Glutamatergic neuron (in vitro differentiated cells): ENCODE measurements at regions not wholly inside any gene's neighbourhood (a gene's known extent, or its start where the extent isn't known, plus 50 kb on each side); places are given as distances from the start of the nearest gene placed in this dataset.

ENCODE experiments used
- DNase-seq: peaks from one replicate; pipeline ENCODE4 v3.0.0; 2022
- H3K27ac Mint-ChIP-seq: one replicate; pipeline ENCODE4 v1.8.0; 2020; ENCODE audit warnings: mild to moderate bottlenecking, mixed read lengths, inconsistent platforms; ENCODE audit not compliant: unreplicated experiment
- H3K27me3 Mint-ChIP-seq: one replicate; pipeline ENCODE4 v1.8.0; 2020; ENCODE audit warnings: mild to moderate bottlenecking, moderate library complexity, mixed read lengths, inconsistent platforms; ENCODE audit not compliant: unreplicated experiment
- H3K36me3 Mint-ChIP-seq: one replicate; pipeline ENCODE4 v1.8.0; 2020; ENCODE audit warnings: mild to moderate bottlenecking, mixed read lengths, inconsistent platforms; ENCODE audit not compliant: unreplicated experiment
- H3K4me1 Mint-ChIP-seq: one replicate; pipeline ENCODE4 v1.8.0; 2020; ENCODE audit warnings: mild to moderate bottlenecking, low read depth, mixed read lengths, inconsistent platforms; ENCODE audit not compliant: unreplicated experiment
- H3K4me3 Mint-ChIP-seq: one replicate; pipeline ENCODE4 v1.8.0; 2020; ENCODE audit warnings: mild to moderate bottlenecking, mixed read lengths, inconsistent platforms; ENCODE audit not compliant: unreplicated experiment
- H3K9me3 Mint-ChIP-seq: one replicate; pipeline ENCODE4 v1.8.0; 2020; ENCODE audit warnings: mild to moderate bottlenecking, moderate library complexity, mixed read lengths, inconsistent platforms; ENCODE audit not compliant: unreplicated experiment
- CTCF ChIP-seq: fragments of 200-600 bp; sonication (generic); IDR thresholded peaks from one replicate; pipeline ENCODE4 v1.5.0; 2021; ENCODE audit not compliant: partially characterized antibody, unreplicated experiment

DNA sequence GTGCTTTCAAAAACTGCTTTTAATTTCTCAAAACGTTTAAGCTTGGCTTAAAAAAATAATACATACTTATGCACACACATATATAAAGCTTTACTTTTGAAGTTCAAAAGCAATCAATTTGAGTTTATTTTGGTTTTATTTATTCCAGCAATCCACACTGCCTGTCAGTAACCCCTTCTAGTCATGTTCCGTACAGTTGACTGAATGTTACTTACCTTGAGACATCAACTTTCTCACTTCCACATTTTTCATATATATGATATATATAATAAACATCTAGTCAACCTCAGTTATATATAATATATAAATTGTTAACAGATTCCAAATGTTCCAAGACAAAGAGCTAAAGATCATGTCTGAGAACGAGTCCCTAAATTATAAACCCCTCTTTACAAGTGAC is 1137.3 kb upstream of the ZEB2 start:
- Mint-ChIP-seq H3K27ac (no peak overlapping the region), H3K9me3 (peaks cover 2% of the 10 kb centered on the region), H3K4me1 (no peaks in the 10 kb centered on the region), H3K36me3 (no peaks in the 10 kb centered on the region), H3K27me3 (no peaks in the 10 kb centered on the region), H3K4me3 (no peak overlapping the region)
- DNase-seq = no peak
- no peak for TF ChIP-seq CTCF

DNA sequence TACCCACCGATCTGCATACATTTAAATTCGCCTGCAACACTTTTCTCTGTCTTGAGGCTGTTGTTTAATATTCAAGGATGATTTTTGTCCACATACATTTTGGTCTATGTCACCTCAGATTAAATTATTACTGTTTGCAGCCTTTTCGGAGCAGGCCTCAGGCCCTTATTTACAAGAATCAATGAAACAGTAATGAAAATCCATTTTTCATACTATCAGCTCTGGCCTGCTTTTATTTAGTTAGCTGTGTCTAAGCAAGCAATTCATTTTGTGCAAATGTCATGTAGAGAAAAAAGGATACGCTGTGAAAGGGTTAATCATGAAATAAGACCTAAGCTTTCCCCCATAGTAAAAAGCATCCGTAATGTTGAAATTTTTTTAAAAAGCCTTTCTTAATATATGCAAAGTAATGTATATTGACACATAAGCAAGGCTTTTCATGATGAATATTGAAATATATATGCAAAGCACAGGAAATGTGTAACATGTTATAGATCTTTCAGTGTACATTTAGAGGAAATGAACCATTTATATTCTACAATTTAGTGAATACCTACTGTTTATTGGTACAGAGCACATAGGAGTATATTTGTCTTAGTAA is 1135.3 kb upstream of the ZEB2 start:
- peaks cover 2% of the 10 kb centered on the region for H3K9me3 Mint-ChIP-seq
- H3K36me3 Mint-ChIP-seq = no peaks in the 10 kb centered on the region
- TF ChIP-seq CTCF = no peak
- H3K4me1 Mint-ChIP-seq = no peaks in the 10 kb centered on the region
- H3K4me3 Mint-ChIP-seq = no peak overlapping the region
- no peak overlapping the region for H3K27ac Mint-ChIP-seq
- no peaks in the 10 kb centered on the region for H3K27me3 Mint-ChIP-seq
- DNase-seq = no peak

- Mint-ChIP-seq H3K27ac (no peak overlapping the region), H3K9me3 (peaks cover 2% of the 10 kb centered on the region), H3K4me1 (no peaks in the 10 kb centered on the region), H3K4me3 (no peak overlapping the region), H3K36me3 (no peaks in the 10 kb centered on the region), H3K27me3 (no peaks in the 10 kb centered on the region)
- no peak for TF ChIP-seq CTCF
- DNase-seq = no peak
Observed at GRCh38 chr2:145654746-145655145, 1134.8 kb upstream of the ZEB2 start.

- Mint-ChIP-seq H3K36me3 (no peaks in the 10 kb centered on the region), H3K27me3 (no peaks in the 10 kb centered on the region), H3K4me1 (no peaks in the 10 kb centered on the region), H3K4me3 (no peak overlapping the region), H3K9me3 (peaks cover 2% of the 10 kb centered on the region), H3K27ac (no peak overlapping the region)
- TF ChIP-seq CTCF = no peak
- no peak for DNase-seq
Observed at GRCh38 chr2:145654156-145654555, 1134.2 kb upstream of the ZEB2 start.

GRCh38 chr2:145653553-145653952 is 1133.6 kb upstream of the ZEB2 start:
- H3K9me3 Mint-ChIP-seq = peaks cover 2% of the 10 kb centered on the region
- no peak overlapping the region for H3K27ac Mint-ChIP-seq
- no peaks in the 10 kb centered on the region for H3K4me1 Mint-ChIP-seq
- H3K27me3 Mint-ChIP-seq = no peaks in the 10 kb centered on the region
- H3K4me3 Mint-ChIP-seq = no peak overlapping the region
- DNase-seq = no peak
- TF ChIP-seq CTCF = no peak
- no peaks in the 10 kb centered on the region for H3K36me3 Mint-ChIP-seq
